HG02885 (cell line): ENCODE measurements at regions not wholly inside any gene's neighbourhood (a gene's known extent, or its start where the extent isn't known, plus 50 kb on each side); places are given as distances from the start of the nearest gene placed in this dataset.

ENCODE experiments used
- ATAC-seq: cut with Tn5 transposase; IDR thresholded peaks from one replicate; pipeline ENCODE4 v1.9.1; 2021; ENCODE audit warnings: mild to moderate bottlenecking; ENCODE audit not compliant: unreplicated experiment, poor library complexity

GRCh38 chr4:90007494-90008167, 113.0 kb downstream of the MMRN1 start:
- no peak for ATAC-seq

- no peak for ATAC-seq
Measured at GRCh38 chr4:90012918-90013317, 114.3 kb upstream of the CCSER1 start.

DNA sequence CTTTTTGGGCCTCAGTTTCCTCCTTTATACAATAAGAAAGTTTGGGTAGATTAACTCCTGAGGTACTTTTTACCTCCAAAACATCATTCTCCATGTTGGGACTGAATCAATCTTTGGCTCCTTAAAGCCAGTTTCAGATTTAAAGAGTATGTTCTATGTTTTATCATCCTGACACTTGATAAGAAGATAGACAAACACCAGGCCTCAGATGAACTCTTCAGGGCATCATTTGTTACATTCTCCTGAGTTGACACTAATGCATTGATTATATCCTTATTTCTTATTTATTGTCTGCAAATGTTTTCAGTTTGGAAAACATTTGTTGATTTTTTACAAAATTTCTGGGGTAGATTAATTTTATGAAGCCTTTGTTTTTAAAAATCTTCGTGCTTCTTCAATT, 102.7 kb upstream of the CCSER1 start:
- no peak for ATAC-seq

- ATAC-seq: no peak
Measured at GRCh38 chr4:90025248-90025647, 101.9 kb upstream of the CCSER1 start.

DNA sequence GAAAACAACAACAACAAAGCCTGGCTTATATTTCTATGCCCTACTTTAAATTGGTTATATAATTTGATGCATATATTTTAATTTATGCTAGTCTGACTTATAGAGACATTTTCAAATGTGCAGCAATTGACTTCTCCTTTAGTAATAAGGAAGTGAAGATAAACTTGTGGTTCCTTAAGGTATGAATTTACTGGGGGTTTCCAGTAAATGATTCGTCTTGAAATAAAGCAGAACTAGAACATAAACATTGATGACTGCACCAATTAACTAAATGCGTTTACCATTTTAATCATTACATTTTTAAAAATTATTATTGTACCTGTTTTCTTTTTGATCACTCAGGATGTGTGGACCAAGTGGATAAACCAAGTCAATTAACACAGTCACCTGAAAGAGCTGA, 99.6 kb upstream of the CCSER1 start:
- peak; percentile 94 for ATAC-seq

DNA sequence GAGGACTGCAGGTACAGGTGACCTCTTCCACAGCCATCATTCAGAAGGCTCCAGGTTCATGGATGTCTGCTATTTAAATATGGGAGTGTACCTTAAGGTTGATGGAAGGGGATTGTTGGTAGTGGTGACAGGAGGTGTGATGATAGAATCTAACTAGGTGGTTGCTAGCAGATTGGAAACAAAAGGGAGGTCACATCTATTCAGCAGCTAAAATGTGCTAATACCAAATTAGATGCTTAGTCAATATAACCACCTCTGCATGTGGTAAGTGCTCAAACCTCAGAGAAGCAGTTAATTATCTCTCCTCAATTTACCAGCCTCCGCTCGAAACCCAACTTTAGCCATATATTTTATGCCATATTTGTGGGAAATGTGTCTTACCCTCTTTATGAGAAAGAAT, 98.7 kb upstream of the CCSER1 start:
- no peak for ATAC-seq

- ATAC-seq: no peak
Measured at GRCh38 chr4:90030202-90030601, 97.0 kb upstream of the CCSER1 start.

DNA sequence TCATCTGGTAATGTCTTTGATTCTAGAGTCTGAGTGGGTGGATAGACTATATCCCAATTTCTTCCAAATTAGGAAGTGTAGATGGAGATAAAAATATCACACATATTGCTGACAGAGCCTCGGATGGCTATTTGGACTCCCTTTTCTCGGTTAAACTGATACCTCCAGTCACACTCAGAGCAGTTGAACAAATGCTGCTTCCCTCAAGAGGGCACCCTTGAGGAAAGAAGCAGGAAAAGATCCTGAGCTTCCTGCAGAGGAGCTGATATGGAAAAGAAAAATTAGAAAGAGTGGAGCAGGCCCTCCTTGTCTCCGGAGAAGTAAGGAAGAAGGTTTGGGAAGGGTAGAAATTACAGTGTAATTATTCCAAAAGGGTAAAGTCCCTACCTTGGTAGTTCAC, 96.2 kb upstream of the CCSER1 start:
- no peak for ATAC-seq

DNA sequence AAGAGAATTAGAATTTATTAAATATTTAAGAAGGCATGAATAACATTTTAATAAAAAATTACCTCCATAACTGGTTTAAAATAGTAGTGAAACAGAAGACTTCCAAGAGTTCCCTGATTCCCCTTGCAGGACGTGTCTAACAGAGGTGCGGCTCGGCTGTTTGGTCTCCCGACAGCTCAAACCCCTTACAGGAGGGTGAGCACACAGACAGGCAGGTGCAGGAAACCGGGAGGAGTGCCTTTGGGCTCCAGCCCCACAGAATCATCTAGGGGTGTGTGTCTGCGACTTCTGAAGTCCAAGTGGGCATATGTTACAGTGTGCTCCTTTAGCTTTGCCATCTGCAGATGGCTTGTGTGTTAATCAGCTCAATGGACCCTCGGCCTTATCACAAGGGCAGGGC, 88.1 kb upstream of the CCSER1 start:
- no peak for ATAC-seq

DNA sequence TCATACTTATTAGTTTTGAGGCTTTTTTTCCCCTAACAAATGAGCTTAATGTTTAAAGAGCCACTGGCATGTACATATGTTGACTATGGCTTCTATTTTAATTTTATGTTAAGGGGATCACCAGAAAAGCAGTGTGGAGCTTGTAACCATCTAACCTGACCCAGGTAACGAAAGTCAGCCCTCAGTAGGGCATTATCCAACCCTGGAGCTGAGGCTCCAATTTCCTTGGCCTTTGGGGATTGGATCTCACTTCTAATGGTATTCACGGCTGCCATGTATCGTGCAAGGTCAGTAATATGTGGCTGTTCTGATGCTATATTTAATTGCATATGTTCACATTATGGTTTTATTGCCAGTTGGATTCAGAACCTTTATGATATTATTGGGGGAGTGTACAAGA, 75.2 kb upstream of the CCSER1 start:
- ATAC-seq: no peak

DNA sequence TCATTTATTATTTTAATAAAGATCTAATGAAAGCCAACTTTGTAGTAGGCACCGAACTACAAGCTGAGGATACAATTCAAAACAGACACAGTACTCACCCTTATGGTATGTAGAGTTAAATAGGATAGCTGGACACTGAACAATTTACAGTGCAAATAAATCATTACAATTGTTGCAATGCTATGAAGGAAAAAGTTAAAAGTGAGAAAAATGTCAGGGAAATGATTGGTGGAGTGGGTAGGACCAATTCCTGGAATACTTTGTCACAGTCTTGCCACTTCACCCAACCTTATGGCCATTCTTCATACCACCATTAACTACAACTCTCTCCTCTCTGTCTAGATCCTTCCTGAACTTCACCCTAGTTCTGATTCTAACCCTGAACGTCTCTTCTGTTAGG, 70.1 kb upstream of the CCSER1 start:
- ATAC-seq: no peak

- no peak for ATAC-seq
Measured at GRCh38 chr4:90060039-90060438, 67.2 kb upstream of the CCSER1 start.

- no peak for ATAC-seq
Measured at GRCh38 chr4:90061881-90062280, 65.3 kb upstream of the CCSER1 start.

GRCh38 chr4:90064196-90064595, 63.0 kb upstream of the CCSER1 start:
- ATAC-seq: no peak

DNA sequence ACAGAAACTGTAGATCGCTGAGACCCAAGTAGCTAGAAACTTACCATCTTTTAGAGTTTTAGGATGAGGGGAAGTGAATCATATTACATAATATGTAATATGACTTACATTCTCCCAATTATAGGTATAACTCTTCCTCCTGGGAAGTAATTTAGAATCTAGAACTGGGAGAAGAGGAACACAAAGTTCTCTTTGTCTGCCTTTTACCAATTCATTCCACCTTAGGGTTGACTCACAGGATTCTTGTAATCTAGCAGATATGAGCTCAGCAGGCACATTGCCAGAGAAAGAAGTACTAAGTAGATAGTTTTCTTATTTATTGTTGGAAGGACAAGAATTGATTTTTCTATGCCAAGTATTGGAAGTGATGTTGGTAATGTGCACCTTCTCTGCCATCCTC, 58.0 kb upstream of the CCSER1 start:
- no peak for ATAC-seq

DNA sequence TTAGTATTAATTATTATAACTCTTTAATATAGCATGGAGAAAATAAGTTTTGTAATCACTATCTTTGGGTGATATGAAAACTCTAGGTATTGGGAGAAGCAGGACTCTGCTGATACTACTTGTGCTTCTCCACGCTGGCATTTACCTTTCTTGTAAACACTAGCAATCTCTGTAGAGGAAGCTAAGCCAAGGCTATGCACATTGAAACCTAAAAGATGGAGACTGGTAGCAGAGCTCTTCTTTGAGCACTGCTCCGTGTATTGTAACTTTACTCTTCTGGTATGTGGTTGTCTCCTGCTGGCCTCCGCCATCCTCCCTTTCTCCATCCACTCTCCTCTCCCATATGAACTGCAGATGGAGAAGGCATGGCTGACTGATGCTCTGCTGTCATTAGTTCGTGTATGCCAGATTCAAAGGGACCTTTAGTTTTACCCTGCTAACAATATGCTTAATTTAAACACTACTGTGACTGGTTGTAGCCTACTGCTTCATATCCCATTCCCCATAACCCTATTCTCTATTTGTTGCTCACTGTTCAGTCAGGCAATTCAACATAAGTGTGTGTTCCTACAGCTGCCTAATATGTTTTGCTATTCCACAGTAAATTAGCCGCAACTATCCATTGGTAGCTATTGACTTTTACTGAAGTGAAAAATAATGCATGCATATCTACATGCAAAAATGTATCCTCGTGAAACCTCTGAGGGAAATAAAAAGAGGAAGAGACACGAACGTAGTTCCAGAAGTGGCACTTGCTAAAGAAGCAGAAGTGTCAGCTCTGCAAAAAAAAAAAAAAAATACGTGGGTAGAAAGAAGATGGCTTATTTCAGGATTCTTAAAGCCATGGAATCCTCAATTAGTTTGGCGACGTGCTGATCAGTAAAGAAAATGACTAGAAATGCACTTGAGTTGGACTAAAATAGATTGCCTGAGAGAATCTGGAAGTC, 55.6 kb upstream of the CCSER1 start:
- peak; percentile 58 for ATAC-seq

DNA sequence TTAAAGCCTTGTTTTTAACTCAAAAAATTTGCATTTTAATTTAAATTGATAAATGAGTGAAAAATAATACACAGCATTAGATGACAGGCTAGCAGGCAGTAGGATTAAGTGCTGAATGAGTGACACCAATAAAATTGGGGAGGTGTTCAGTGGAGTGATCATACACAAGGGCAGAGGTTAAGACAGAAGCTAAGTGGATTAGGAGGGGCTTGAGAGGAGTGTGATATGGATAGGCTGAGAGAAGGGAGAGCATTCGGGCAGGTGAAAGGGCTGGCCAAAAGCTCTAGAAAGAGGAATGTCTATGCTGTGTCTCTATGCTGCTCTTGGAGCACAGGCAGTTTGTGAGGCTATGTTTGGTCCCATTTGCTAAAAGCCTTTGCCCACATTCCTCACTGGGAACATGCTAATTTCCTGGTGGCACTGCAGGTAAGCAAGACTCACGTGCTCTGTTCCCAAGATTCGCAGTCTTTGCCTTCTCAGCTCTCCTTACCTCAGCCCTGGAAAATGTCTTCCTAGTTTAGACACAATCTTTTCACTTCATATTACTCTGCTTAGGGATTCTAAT, 52.8 kb upstream of the CCSER1 start:
- no peak for ATAC-seq
